ENCODE measurements at regions not wholly inside any gene's neighbourhood (a gene's known extent, or its start where the extent isn't known, plus 50 kb on each side); places are given as distances from the start of the nearest gene placed in this dataset.

DNA sequence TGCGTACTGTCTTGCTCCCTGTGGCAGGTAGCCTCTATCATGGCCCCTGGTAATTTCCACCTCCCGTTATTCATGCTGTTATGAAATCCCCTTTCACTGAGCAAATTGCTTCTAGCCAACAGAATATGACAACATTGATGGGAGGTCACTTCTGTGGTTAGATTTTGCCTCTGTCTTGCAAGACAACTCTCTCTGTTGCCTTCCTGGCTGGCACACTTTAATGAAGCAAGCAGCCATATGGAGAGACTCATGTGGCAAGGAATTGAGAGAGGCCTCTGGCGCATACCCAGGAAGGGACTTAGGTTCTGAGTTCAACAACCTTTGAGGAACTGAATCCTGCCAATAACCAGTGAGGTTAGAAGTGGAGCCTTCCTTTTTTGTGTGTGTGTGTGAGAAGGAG is 51.8 kb upstream of the GPRC5B start:
- intact Hi-C loops (cut with micrococcal nuclease): no loop called here
- Histone ChIP-seq H3K4me1 (no peaks in the 10 kb centered on the region), H3K27ac (replicated peaks) (no peak overlapping the region), H3K4me3 (no peak overlapping the region), H3K36me3 (no peaks in the 10 kb centered on the region), H3K27me3 (ENCODE audit: low read depth) (peaks cover 83% of the 10 kb centered on the region), H3K9me3 (replicated peaks) (no peaks in the 10 kb centered on the region)
- DNase-seq: no peak
- TF ChIP-seq CTCF (IDR thresholded peaks at IDR 0.05; ENCODE audit: borderline replicate concordance): no peak

DNA sequence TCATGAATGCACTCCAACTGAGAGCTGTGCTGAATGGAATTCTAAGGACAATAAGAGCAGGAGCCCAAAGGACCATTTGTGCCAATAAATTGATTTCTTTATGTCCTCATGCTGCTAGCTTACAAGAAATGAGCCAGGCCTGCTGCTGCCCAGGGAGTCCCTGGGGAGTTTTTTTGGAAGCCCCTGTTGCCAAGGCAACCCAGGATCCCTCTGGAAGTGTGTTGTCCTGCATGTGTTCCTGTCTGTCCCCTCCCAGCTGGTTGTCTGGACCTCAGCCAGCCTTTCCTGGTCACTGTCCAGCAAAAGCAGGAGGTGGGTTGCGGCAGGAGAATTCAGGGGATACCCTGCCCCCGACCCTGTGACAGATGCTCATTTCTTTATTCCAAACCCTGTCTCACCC is 51.0 kb upstream of the GPRC5B start:
- TF ChIP-seq CTCF (IDR thresholded peaks at IDR 0.05; ENCODE audit: borderline replicate concordance): no peak
- H3K27ac ChIP-seq (replicated peaks): no peak overlapping the region
- H3K4me1 ChIP-seq: no peaks in the 10 kb centered on the region
- no peak for DNase-seq
- no peaks in the 10 kb centered on the region for H3K9me3 ChIP-seq (replicated peaks)
- intact Hi-C loops (cut with micrococcal nuclease): no loop called here
- H3K27me3 ChIP-seq (ENCODE audit: low read depth): peaks cover 83% of the 10 kb centered on the region
- H3K4me3 ChIP-seq: no peak overlapping the region
- H3K36me3 ChIP-seq: no peaks in the 10 kb centered on the region

All from left ventricle myocardium inferior (tissue), 1 donor.